PC-3 (cell line): ENCODE measurements at regions not wholly inside any gene's neighbourhood (a gene's known extent, or its start where the extent isn't known, plus 50 kb on each side); places are given as distances from the start of the nearest gene placed in this dataset.

ENCODE experiments used
- ATAC-seq: fragments of 200-7000 bp; cut with Tn5 transposase; 2 replicates; pipeline ENCODE4 v1.9.1; 2020; ENCODE audit warnings: mild to moderate bottlenecking, moderate library complexity
- BruUV-seq: library from RNA; stranded (reverse); fragments of 400-500 nt; replicated peaks from 2 replicates; lab custom pipeline; 2021; lab: Mats Ljungman, UMichigan
- CTCF ChIA-PET: fragments of 300-600 bp; sonication (Branson Sonifier 250); formaldehyde crosslinking; loops from one replicate; lab custom pipeline; 2022; ENCODE audit warnings: antibody characterized with exemption; lab: Charles Lee
- POLR2A ChIA-PET: fragments of 300-600 bp; sonication (Branson Sonifier 250); formaldehyde crosslinking; loops from one replicate; lab custom pipeline; 2022; ENCODE audit warnings: antibody characterized with exemption; ENCODE audit not compliant: unreplicated experiment; lab: Charles Lee
- DNase-seq: peaks from one replicate; pipeline ENCODE4 v3.0.0-alpha.2; 2015
- H2AFZ ChIP-seq: fragments of 300-600 bp; sonication (generic); 2 replicates; pipeline ENCODE4 v1.6.0; 2016; ENCODE audit warnings: antibody characterized with exemption, low read length
- H3F3A ChIP-seq: fragments of 300-600 bp; sonication (generic); one replicate; pipeline ENCODE4 v1.6.0; 2017; ENCODE audit warnings: antibody characterized with exemption, low read length, control low read depth, mild to moderate bottlenecking; ENCODE audit not compliant: unreplicated experiment
- H3K27ac ChIP-seq: fragments of 300-600 bp; sonication (generic); 2 replicates; pipeline ENCODE4 v1.5.1; 2016; ENCODE audit warnings: mild to moderate bottlenecking, low read length
- H3K27me3 ChIP-seq: fragments of 300-600 bp; sonication (generic); 2 replicates; pipeline ENCODE4 v1.6.1; 2016; ENCODE audit warnings: low read length, mixed read lengths
- H3K36me3 ChIP-seq: fragments of 300-600 bp; sonication (generic); 2 replicates; pipeline ENCODE4 v1.6.1; 2016; ENCODE audit warnings: low read depth, mixed run types, low read length, mixed read lengths
- H3K4me1 ChIP-seq: fragments of 300-600 bp; sonication (generic); 2 replicates; pipeline ENCODE4 v1.5.1; 2016; ENCODE audit warnings: low read length; ENCODE audit not compliant: insufficient read depth
- H3K4me2 ChIP-seq: fragments of 300-600 bp; sonication (generic); 2 replicates; pipeline ENCODE4 v1.6.0; 2016; ENCODE audit warnings: low read length
- H3K4me3 ChIP-seq: fragments of 300-600 bp; sonication (generic); 2 replicates; pipeline ENCODE4 v1.5.1; 2016; ENCODE audit warnings: mild to moderate bottlenecking, low read length, mixed read lengths
- H3K79me2 ChIP-seq: fragments of 300-600 bp; sonication (generic); 2 replicates; pipeline ENCODE4 v1.6.1; 2017; ENCODE audit warnings: low read length, mixed read lengths
- H3K9ac ChIP-seq: fragments of 300-600 bp; sonication (generic); 2 replicates; pipeline ENCODE4 v1.6.0; 2016; ENCODE audit warnings: mild to moderate bottlenecking, low read length
- H3K9me2 ChIP-seq: fragments of 300-600 bp; sonication (generic); replicated peaks from 2 replicates; pipeline ENCODE4 v1.6.1; 2016; ENCODE audit warnings: mixed run types, low read length, mixed read lengths
- H3K9me3 ChIP-seq: fragments of 300-600 bp; sonication (generic); 2 replicates; pipeline ENCODE4 v1.6.1; 2016; ENCODE audit warnings: low read length, mixed read lengths
- H4K20me1 ChIP-seq: fragments of 300-600 bp; sonication (generic); 2 replicates; pipeline ENCODE4 v1.6.1; 2016; ENCODE audit warnings: low read length, mixed read lengths
- CTCF ChIP-seq: fragments of 300-600 bp; sonication (generic); conservative IDR thresholded peaks from 2 replicates; pipeline ENCODE4 v1.5.1; 2017; ENCODE audit warnings: antibody characterized with exemption, low read depth, mild to moderate bottlenecking, low read length
- EZH2 ChIP-seq: fragments of 300-600 bp; sonication (generic); IDR thresholded peaks from one replicate; pipeline ENCODE4 v1.6.1; 2017; ENCODE audit warnings: antibody characterized with exemption, mild to moderate bottlenecking, low read length; ENCODE audit not compliant: unreplicated experiment
- EZH2phosphoT487 ChIP-seq: fragments of 300-600 bp; sonication (generic); IDR thresholded peaks from 2 replicates; pipeline ENCODE4 v1.6.1; 2018; ENCODE audit warnings: mild to moderate bottlenecking, antibody characterized with exemption, low read length, borderline replicate concordance
- intact Hi-C: fragments of 100-400 bp; cut with micrococcal nuclease; formaldehyde crosslinking; loops from 2 replicates; pipeline ENCODE4 v1.9.0; 2023

GRCh38 chr16:26642047-26642664 lies 424.6 kb upstream of the C16orf82 start:
- no peaks in the 10 kb centered on the region for H3K36me3 ChIP-seq
- H3K4me1 ChIP-seq: no peaks in the 10 kb centered on the region
- no peak for ATAC-seq
- H3K9me3 ChIP-seq: no peaks in the 10 kb centered on the region
- DNase-seq: no peak
- H3K9ac ChIP-seq: no peak overlapping the region
- no peak overlapping the region for H3K27ac ChIP-seq
- no peaks in the 10 kb centered on the region for H3F3A ChIP-seq
- BruUV-seq: no TSS peak
- no peak overlapping the region for H2AFZ ChIP-seq
- H3K27me3 ChIP-seq: no peaks in the 10 kb centered on the region
- no peaks in the 10 kb centered on the region for H4K20me1 ChIP-seq
- no peak overlapping the region for H3K4me3 ChIP-seq
- ChIA-PET CTCF (no interaction called here), POLR2A (no interaction called here)
- TF ChIP-seq CTCF (no peak), EZH2 (no peak), EZH2phosphoT487 (no peak)
- H3K9me2 ChIP-seq: no peaks in the 10 kb centered on the region
- H3K79me2 ChIP-seq: no peaks in the 10 kb centered on the region
- H3K4me2 ChIP-seq: no peak overlapping the region
- intact Hi-C loops: no loop called here

GRCh38 chr16:26643519-26643918 lies 423.2 kb upstream of the C16orf82 start:
- no peak overlapping the region for H3K4me3 ChIP-seq
- H3K79me2 ChIP-seq: no peaks in the 10 kb centered on the region
- ChIA-PET POLR2A (no interaction called here), CTCF (no interaction called here)
- ATAC-seq (no peak), DNase-seq (no peak)
- H3K9ac ChIP-seq: no peak overlapping the region
- H4K20me1 ChIP-seq: no peaks in the 10 kb centered on the region
- BruUV-seq: no TSS peak
- H3K27me3 ChIP-seq: no peaks in the 10 kb centered on the region
- no peaks in the 10 kb centered on the region for H3K9me2 ChIP-seq
- no peak overlapping the region for H3K27ac ChIP-seq
- no peak for TF ChIP-seq CTCF
- no peak for TF ChIP-seq EZH2
- no peaks in the 10 kb centered on the region for H3K36me3 ChIP-seq
- H3F3A ChIP-seq: no peaks in the 10 kb centered on the region
- H3K4me1 ChIP-seq: no peaks in the 10 kb centered on the region
- H3K4me2 ChIP-seq: no peak overlapping the region
- no peak overlapping the region for H2AFZ ChIP-seq
- intact Hi-C loops: no loop called here
- H3K9me3 ChIP-seq: no peaks in the 10 kb centered on the region

- Histone ChIP-seq H3K9me3 (no peaks in the 10 kb centered on the region), H3K4me2 (no peak overlapping the region), H2AFZ (no peak overlapping the region), H3K9me2 (no peaks in the 10 kb centered on the region), H3K4me1 (no peaks in the 10 kb centered on the region), H3K9ac (no peak overlapping the region), H4K20me1 (no peaks in the 10 kb centered on the region), H3K27ac (no peak overlapping the region), H3K27me3 (no peaks in the 10 kb centered on the region), H3K79me2 (no peaks in the 10 kb centered on the region), H3F3A (no peaks in the 10 kb centered on the region), H3K36me3 (no peaks in the 10 kb centered on the region), H3K4me3 (no peak overlapping the region)
- intact Hi-C loops: no loop called here
- TF ChIP-seq EZH2: no peak
- TF ChIP-seq EZH2phosphoT487: no peak
- TF ChIP-seq CTCF: no peak
- ATAC-seq: no peak
- BruUV-seq: no TSS peak
- no peak for DNase-seq
- POLR2A ChIA-PET: no interaction called here
- CTCF ChIA-PET: no interaction called here
Measured at GRCh38 chr16:26644912-26645543, 421.7 kb upstream of the C16orf82 start.
